ENCODE measurements at regions not wholly inside any gene's neighbourhood (a gene's known extent, or its start where the extent isn't known, plus 50 kb on each side); places are given as distances from the start of the nearest gene placed in this dataset.

- DNase-seq: no peak
Measured at GRCh38 chr2:147792966-147793617, 51.7 kb upstream of the ACVR2A start.

- no peak for DNase-seq
Measured at GRCh38 chr2:147790580-147790979, 54.2 kb upstream of the ACVR2A start.

GRCh38 chr2:147789720-147790119 is 55.1 kb upstream of the ACVR2A start:
- DNase-seq: no peak

GRCh38 chr2:147789287-147789686 is 55.5 kb upstream of the ACVR2A start:
- DNase-seq: no peak

DNA sequence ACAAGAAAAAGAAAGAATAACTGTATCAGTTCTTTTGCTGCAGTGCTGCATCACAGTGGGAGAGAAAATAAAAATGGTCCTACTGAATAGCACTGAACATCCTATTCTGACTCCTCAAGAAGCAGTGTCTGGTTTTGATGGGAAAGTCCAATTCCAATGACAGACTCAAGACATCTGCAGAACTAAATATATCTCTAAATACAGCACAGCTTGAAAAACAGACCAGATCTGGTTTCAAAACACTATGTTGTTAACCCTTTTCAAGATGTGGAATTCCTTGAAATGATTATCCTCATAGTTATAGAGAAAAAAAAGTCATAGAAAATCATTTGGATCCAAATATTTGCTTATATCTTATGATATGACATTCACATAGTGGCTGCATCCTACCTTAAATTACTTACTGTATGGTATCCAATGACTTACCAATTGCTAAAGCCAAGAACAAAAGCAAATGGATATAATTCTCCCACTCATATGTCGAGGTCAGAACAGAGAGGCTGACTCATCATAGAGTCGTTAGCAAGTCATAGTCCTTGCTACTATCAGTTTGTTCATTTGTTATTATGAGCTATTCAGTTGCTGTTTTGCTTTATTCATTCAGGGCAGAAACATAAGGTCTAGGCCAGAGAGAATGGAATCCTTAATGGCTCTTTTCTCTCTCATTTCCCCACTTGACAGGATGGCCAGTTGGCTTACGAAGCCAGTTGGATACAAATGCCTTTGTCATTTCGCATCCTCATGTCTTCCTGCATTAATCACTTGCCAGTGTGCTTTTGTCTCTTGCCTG is 62.5 kb upstream of the ACVR2A start:
- no peak for DNase-seq

- no peak for DNase-seq
Measured at GRCh38 chr2:147779440-147779839, 65.4 kb upstream of the ACVR2A start.

GRCh38 chr2:147777394-147777793 is 67.4 kb upstream of the ACVR2A start:
- no peak for DNase-seq

DNA sequence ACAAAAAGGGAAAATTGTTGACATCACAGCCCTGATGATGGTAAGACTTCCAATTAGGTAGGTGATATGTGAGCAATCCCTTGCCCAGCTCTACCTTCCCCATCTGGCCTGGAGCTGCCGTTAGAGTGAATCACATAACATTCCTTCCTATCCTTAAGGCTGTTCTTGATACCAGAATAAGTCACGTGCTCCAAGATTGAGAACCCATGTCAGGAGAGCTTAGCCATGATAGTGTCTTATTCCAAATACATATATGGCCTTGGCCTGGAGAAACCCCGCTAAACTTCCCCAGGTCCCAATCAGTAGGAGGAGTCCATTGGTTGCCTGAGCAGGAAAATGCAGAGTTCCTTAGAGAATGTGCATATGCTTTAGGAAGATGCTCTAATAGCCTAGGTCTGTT is 70.0 kb upstream of the ACVR2A start:
- no peak for DNase-seq

- DNase-seq: no peak
Measured at GRCh38 chr2:147773479-147773878, 71.3 kb upstream of the ACVR2A start.

GRCh38 chr2:147772781-147773180 is 72.0 kb upstream of the ACVR2A start:
- DNase-seq: no peak

DNA sequence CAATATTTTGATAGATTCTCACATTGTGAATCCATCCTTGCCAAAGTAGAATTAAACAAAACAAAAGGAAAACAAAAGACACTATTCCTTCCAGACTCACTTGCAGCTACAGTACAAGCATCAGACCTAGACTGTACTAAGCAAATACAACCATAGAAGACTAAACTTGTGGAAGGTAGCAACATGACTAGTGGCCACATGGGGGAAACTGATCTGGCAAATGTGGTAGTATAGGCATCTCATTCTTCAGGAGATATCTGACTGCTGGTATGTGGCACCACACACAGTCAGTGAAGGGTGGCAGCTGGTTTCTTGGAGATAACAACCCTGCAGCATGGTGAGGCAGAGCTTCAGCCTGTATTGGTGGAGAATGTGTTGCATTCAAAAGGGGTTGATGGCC is 81.0 kb upstream of the ACVR2A start:
- DNase-seq: no peak

DNA sequence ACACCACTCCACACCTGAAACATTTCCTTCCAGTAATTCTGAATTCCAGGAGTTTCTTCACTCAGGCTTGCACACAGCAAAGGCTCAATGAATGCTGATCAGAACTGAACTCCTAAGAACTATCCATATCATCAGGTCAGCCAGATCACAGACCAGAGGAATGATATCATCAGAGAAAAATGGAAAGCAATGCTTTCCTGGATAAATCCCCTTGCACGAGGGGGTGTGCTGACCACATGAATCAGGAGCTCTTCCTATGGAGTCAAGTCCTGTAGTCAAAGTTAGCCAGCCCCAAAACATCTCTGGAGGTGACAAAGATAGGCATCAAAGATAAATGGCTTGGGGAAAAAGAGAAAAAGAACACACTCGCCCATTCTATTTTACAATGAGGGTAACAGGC is 83.8 kb upstream of the ACVR2A start:
- no peak for DNase-seq

DNA sequence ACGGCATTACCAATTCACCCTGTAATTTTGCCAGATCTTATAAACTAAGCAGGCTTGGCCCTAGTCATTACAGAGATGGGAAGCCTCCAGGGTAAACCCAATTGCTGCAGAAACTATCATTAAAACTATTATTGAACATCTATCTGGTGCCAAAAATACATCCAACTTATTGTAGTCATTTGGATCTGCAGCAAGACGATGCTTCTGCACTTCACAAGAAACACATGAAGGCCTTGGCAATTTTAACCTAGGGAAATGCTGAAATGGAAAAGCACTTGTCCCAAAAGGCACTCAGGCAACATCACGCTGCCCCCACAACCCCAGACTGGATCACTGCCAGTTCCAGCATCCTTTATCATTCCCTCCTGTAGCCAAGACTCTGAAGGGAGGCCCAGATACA is 85.3 kb upstream of the ACVR2A start:
- no peak for DNase-seq

DNA sequence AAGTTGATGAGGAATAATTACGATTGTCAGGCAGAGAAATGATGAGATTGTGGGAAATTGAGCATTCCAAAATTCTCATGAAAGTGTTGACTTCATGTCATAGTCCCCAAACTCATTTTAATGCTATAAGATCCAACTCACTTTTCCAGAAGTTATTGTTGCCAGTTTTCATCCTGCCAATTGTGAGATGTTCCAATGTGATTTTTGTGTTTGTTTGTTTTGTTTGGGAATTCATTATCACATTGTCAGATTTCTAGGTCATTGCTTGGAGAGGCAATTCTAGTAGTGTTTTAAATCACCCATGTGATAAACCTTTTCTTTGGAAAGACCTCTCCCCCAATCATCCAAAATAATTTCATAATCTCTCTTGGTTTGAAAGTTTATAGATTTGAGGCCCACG is 86.0 kb upstream of the ACVR2A start:
- no peak for DNase-seq

- DNase-seq: no peak
Measured at GRCh38 chr2:147756069-147756468, 88.8 kb upstream of the ACVR2A start.

DNA sequence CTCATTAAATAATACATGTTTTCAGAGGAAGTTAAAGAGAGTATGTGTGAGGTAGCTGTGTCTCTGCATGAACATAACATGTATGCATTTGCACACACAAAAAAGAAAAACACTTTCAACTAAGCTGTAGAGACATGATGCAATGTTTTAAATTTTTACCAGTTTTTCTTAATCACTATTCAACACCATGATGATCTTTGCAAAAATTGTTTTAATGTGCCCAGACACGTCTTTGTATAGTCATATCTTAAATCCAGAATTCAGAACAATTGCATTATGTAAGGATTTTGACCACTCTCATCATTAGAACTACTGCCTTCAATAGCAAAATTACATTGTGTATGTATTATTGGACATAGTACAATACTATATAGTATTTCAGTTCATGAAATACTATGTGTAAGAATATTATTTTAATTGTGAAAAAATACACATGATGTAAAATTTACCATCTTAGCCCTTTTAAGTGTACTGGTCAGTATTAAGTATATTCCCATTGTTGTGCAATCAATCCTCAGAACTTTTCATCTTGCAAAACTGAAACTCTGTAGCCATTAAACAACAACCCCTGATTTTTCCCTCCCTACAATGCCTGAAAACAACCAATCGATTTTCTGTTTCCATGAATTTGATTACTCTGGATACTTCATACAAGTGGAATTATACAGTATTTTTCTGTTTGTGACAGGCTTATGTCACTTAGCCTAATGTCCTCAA is 104.5 kb upstream of the ACVR2A start:
- peak; percentile 8 for DNase-seq

DNA sequence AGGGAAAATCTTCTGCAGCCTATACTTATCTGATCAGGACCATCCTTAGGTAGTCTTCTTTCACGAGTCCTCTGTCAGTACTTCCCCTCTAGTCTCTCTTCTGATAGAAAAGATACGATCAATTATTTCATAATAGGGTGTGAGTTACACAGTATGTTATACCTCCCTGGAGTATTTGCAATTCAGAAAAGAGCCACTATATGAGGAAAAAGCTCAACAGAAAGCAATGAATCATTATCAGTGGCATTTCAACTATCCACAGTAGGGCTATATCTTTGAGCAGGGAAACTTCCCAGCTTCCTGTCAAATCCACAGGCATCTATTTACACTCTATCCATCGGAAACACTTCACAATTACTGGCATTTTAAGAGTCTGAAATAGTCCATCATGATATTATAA is 105.3 kb upstream of the ACVR2A start:
- DNase-seq: no peak

- DNase-seq: no peak
Measured at GRCh38 chr2:147718831-147719230, 126.0 kb upstream of the ACVR2A start.

DNA sequence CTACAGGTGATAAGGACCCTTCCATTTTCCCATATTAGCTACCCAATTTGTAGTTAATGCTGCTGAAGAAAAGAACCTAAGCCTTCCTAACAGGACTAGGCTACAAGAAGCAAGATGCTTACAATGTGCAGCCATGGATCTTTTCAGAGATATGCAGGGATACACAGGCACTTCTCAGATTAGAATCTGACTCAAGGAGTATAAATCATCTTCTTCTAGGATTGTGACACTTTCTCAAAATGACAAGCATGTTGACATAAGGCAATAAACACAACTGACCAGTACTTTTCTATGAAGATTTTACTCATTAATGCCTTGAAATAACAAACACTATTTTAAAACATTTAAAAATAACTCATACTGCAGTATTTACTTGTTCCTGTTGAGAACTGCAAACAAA is 127.9 kb upstream of the ACVR2A start:
- DNase-seq: no peak

GRCh38 chr2:147715807-147716206 is 129.0 kb upstream of the ACVR2A start:
- DNase-seq: no peak

DNA sequence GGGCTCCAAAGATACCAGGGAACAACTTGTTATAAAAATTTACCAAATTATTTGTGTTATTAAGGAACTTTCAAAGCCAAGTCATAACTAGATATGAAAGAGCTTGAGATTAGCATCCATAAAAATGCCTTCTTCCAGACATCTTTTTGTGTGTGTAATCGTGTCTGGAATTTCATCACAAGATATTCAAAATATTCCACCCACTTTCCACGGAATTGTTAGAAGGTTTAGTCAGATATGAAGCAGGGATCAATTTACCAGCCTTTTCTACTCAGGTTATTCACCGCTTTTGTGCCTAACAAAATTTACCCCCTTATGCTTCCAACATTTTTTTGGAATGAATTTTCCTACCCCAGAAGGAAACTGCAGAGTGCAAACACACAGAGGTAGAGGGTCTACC is 130.2 kb upstream of the ACVR2A start:
- DNase-seq: no peak

- no peak for DNase-seq
Measured at GRCh38 chr2:147713349-147713748, 131.5 kb upstream of the ACVR2A start.

GRCh38 chr2:147712051-147712450 is 132.8 kb upstream of the ACVR2A start:
- no peak for DNase-seq

GRCh38 chr2:147711031-147711430 is 133.8 kb upstream of the ACVR2A start:
- DNase-seq: no peak

Data from inflammatory macrophage treated with lipopolysaccharide for 4 hours (primary cell).